ENCODE measurements at regions not wholly inside any gene's neighbourhood (a gene's known extent, or its start where the extent isn't known, plus 50 kb on each side); places are given as distances from the start of the nearest gene placed in this dataset.
A peak's percentile ranks its signal among the peaks of the same experiment; 100 is the strongest.
"Not testable (repeated sequence)": the region's sequence is repeated elsewhere in the genome, so short reads cannot be mapped to it uniquely, and the experiment has no call there.

- H3K9me3 ChIP-seq (ENCODE audit: low read depth, low read length); H3K27me3 ChIP-seq (ENCODE audit: insufficient read depth, low read length); H3K4me1 ChIP-seq (ENCODE audit: insufficient read depth, low read length); H3K4me3 ChIP-seq (ENCODE audit: low read length): not testable (repeated sequence)
Observed at GRCh38 chr20:30316532-30317299, 940.7 kb upstream of the DEFB115 start.

GRCh38 chr20:30333744-30334143 lies 923.7 kb upstream of the DEFB115 start:
- not testable (repeated sequence) for H3K9me3 ChIP-seq (ENCODE audit: low read depth, low read length); H3K4me3 ChIP-seq (ENCODE audit: low read length); H3K4me1 ChIP-seq (ENCODE audit: insufficient read depth, low read length); H3K27me3 ChIP-seq (ENCODE audit: insufficient read depth, low read length)

- H3K4me3 ChIP-seq (ENCODE audit: low read length); H3K27me3 ChIP-seq (ENCODE audit: insufficient read depth, low read length); H3K9me3 ChIP-seq (ENCODE audit: low read depth, low read length): not testable (repeated sequence)
Observed at GRCh38 chr20:30337556-30337955, 919.9 kb upstream of the DEFB115 start.

GRCh38 chr20:30348932-30349331 lies 908.5 kb upstream of the DEFB115 start:
- not testable (repeated sequence) for H3K4me1 ChIP-seq (ENCODE audit: insufficient read depth, low read length); H3K27me3 ChIP-seq (ENCODE audit: insufficient read depth, low read length); H3K4me3 ChIP-seq (ENCODE audit: low read length); H3K9me3 ChIP-seq (ENCODE audit: low read depth, low read length)

More at GRCh38 chr20:30337556-30337955, 919.9 kb upstream of the DEFB115 start:
- not testable (repeated sequence) for H3K4me1 ChIP-seq (ENCODE audit: insufficient read depth, low read length)

- not testable (repeated sequence) for H3K4me1 ChIP-seq (ENCODE audit: insufficient read depth, low read length); H3K4me3 ChIP-seq (ENCODE audit: low read length); H3K9me3 ChIP-seq (ENCODE audit: low read depth, low read length); H3K27me3 ChIP-seq (ENCODE audit: insufficient read depth, low read length)
Observed at GRCh38 chr20:30356854-30357467, 900.5 kb upstream of the DEFB115 start.

- not testable (repeated sequence) for H3K4me3 ChIP-seq (ENCODE audit: low read length); H3K4me1 ChIP-seq (ENCODE audit: insufficient read depth, low read length); H3K9me3 ChIP-seq (ENCODE audit: low read depth, low read length); H3K27me3 ChIP-seq (ENCODE audit: insufficient read depth, low read length)
Observed at GRCh38 chr20:30361756-30362155, 895.7 kb upstream of the DEFB115 start.

GRCh38 chr20:30376430-30376766 lies 881.1 kb upstream of the DEFB115 start:
- not testable (repeated sequence) for H3K9me3 ChIP-seq (ENCODE audit: low read depth, low read length); H3K4me1 ChIP-seq (ENCODE audit: insufficient read depth, low read length); H3K27me3 ChIP-seq (ENCODE audit: insufficient read depth, low read length)
- H3K4me3 ChIP-seq (ENCODE audit: low read length) = peak overlapping the region; percentile 76

GRCh38 chr20:30376767-30377658 lies 880.5 kb upstream of the DEFB115 start:
- H3K4me3 ChIP-seq (ENCODE audit: low read length) = peak overlapping the region; percentile 76
- no peaks in the 10 kb centered on the region for H3K27me3 ChIP-seq (ENCODE audit: insufficient read depth, low read length)
- H3K9me3 ChIP-seq (ENCODE audit: low read depth, low read length) = no peaks in the 10 kb centered on the region
- H3K4me1 ChIP-seq (ENCODE audit: insufficient read depth, low read length) = no peaks in the 10 kb centered on the region

GRCh38 chr20:30378317-30378716 lies 879.1 kb upstream of the DEFB115 start:
- H3K27me3 ChIP-seq (ENCODE audit: insufficient read depth, low read length); H3K4me3 ChIP-seq (ENCODE audit: low read length); H3K4me1 ChIP-seq (ENCODE audit: insufficient read depth, low read length); H3K9me3 ChIP-seq (ENCODE audit: low read depth, low read length): not testable (repeated sequence)

- H3K27me3 ChIP-seq (ENCODE audit: insufficient read depth, low read length); H3K9me3 ChIP-seq (ENCODE audit: low read depth, low read length); H3K4me3 ChIP-seq (ENCODE audit: low read length); H3K4me1 ChIP-seq (ENCODE audit: insufficient read depth, low read length): not testable (repeated sequence)
Observed at GRCh38 chr20:30378721-30379120, 878.7 kb upstream of the DEFB115 start.

- H3K4me1 ChIP-seq (ENCODE audit: insufficient read depth, low read length); H3K9me3 ChIP-seq (ENCODE audit: low read depth, low read length): not testable (repeated sequence)
Observed at GRCh38 chr20:30384841-30385240, 872.6 kb upstream of the DEFB115 start.

GRCh38 chr20:30386099-30386498 lies 871.4 kb upstream of the DEFB115 start:
- H3K4me3 ChIP-seq (ENCODE audit: low read length); H3K27me3 ChIP-seq (ENCODE audit: insufficient read depth, low read length); H3K4me1 ChIP-seq (ENCODE audit: insufficient read depth, low read length); H3K9me3 ChIP-seq (ENCODE audit: low read depth, low read length): not testable (repeated sequence)

More at GRCh38 chr20:30384841-30385240, 872.6 kb upstream of the DEFB115 start:
- H3K4me3 ChIP-seq (ENCODE audit: low read length); H3K27me3 ChIP-seq (ENCODE audit: insufficient read depth, low read length): not testable (repeated sequence)

GRCh38 chr20:30387823-30388222 lies 869.6 kb upstream of the DEFB115 start:
- H3K9me3 ChIP-seq (ENCODE audit: low read depth, low read length); H3K4me1 ChIP-seq (ENCODE audit: insufficient read depth, low read length); H3K4me3 ChIP-seq (ENCODE audit: low read length); H3K27me3 ChIP-seq (ENCODE audit: insufficient read depth, low read length): not testable (repeated sequence)

GRCh38 chr20:30393523-30393922 lies 863.9 kb upstream of the DEFB115 start:
- H3K4me3 ChIP-seq (ENCODE audit: low read length); H3K4me1 ChIP-seq (ENCODE audit: insufficient read depth, low read length); H3K9me3 ChIP-seq (ENCODE audit: low read depth, low read length); H3K27me3 ChIP-seq (ENCODE audit: insufficient read depth, low read length): not testable (repeated sequence)

- not testable (repeated sequence) for H3K27me3 ChIP-seq (ENCODE audit: insufficient read depth, low read length); H3K4me3 ChIP-seq (ENCODE audit: low read length); H3K9me3 ChIP-seq (ENCODE audit: low read depth, low read length); H3K4me1 ChIP-seq (ENCODE audit: insufficient read depth, low read length)
Observed at GRCh38 chr20:30397111-30397510, 860.4 kb upstream of the DEFB115 start.
